ENCODE measurements at regions not wholly inside any gene's neighbourhood (a gene's known extent, or its start where the extent isn't known, plus 50 kb on each side); places are given as distances from the start of the nearest gene placed in this dataset.

- Histone ChIP-seq H3K9me3 (no peaks in the 10 kb centered on the region), H3K36me3 (no peaks in the 10 kb centered on the region), H3K4me1 (no peaks in the 10 kb centered on the region), H3K4me3 (no peak overlapping the region), H3K27ac (no peak overlapping the region), H3K27me3 (no peaks in the 10 kb centered on the region)
- TF ChIP-seq EP300 (IDR thresholded peaks at IDR 0.05): no peak
- no peak for TF ChIP-seq POLR2A (IDR thresholded peaks at IDR 0.05)
- TF ChIP-seq CTCF (IDR thresholded peaks at IDR 0.05): no peak
- DNase-seq (ENCODE audit: low spot score in 2 of 2): no peak
Observed at GRCh38 chr4:156195914-156196313, 242.2 kb upstream of the CTSO start.

- no peaks in the 10 kb centered on the region for H3K9me3 ChIP-seq
- TF ChIP-seq EP300 (IDR thresholded peaks at IDR 0.05) (no peak), POLR2A (IDR thresholded peaks at IDR 0.05) (no peak), CTCF (IDR thresholded peaks at IDR 0.05) (no peak)
- H3K4me3 ChIP-seq: no peak overlapping the region
- no peak for DNase-seq (ENCODE audit: low spot score in 2 of 2)
- H3K4me1 ChIP-seq: no peaks in the 10 kb centered on the region
- H3K36me3 ChIP-seq: no peaks in the 10 kb centered on the region
- 96 to 98% methylated on average over 7 of the region's 7 CpGs for WGBS, 2 donors
- no peak overlapping the region for H3K27ac ChIP-seq
- H3K27me3 ChIP-seq: no peaks in the 10 kb centered on the region
Observed at GRCh38 chr4:156194896-156195295, 241.2 kb upstream of the CTSO start.

- no peaks in the 10 kb centered on the region for H3K9me3 ChIP-seq
- H3K27me3 ChIP-seq: no peaks in the 10 kb centered on the region
- 30 to 55% methylated on average over 3 of the region's 3 CpGs for WGBS, 2 donors
- no peak for DNase-seq (ENCODE audit: low spot score in 2 of 2)
- no peak overlapping the region for H3K4me3 ChIP-seq
- no peak for TF ChIP-seq EP300 (IDR thresholded peaks at IDR 0.05)
- H3K27ac ChIP-seq: no peak overlapping the region
- no peaks in the 10 kb centered on the region for H3K36me3 ChIP-seq
- H3K4me1 ChIP-seq: no peaks in the 10 kb centered on the region
Observed at GRCh38 chr4:156193800-156194199, 240.1 kb upstream of the CTSO start.

GRCh38 chr4:156193106-156193505, 239.4 kb upstream of the CTSO start:
- TF ChIP-seq POLR2A (IDR thresholded peaks at IDR 0.05): no peak
- no peak for TF ChIP-seq CTCF (IDR thresholded peaks at IDR 0.05)
- Histone ChIP-seq H3K27me3 (no peaks in the 10 kb centered on the region), H3K27ac (no peak overlapping the region)

GRCh38 chr4:156192033-156192432, 238.4 kb upstream of the CTSO start:
- Histone ChIP-seq H3K4me3 (no peak overlapping the region), H3K4me1 (no peaks in the 10 kb centered on the region), H3K27me3 (no peaks in the 10 kb centered on the region), H3K9me3 (no peaks in the 10 kb centered on the region), H3K27ac (no peak overlapping the region), H3K36me3 (no peaks in the 10 kb centered on the region)
- DNase-seq (ENCODE audit: low spot score in 2 of 2): no peak
- TF ChIP-seq POLR2A (IDR thresholded peaks at IDR 0.05) (no peak), EP300 (IDR thresholded peaks at IDR 0.05) (no peak), CTCF (IDR thresholded peaks at IDR 0.05) (no peak)

More at GRCh38 chr4:156193106-156193505, 239.4 kb upstream of the CTSO start:
- WGBS, 2 donors: 40 to 53% methylated on average over 2 of the region's 2 CpGs
- Histone ChIP-seq H3K9me3 (no peaks in the 10 kb centered on the region), H3K4me3 (no peak overlapping the region), H3K36me3 (no peaks in the 10 kb centered on the region), H3K4me1 (no peaks in the 10 kb centered on the region)
- no peak for DNase-seq (ENCODE audit: low spot score in 2 of 2)

GRCh38 chr4:156191044-156191781, 237.5 kb upstream of the CTSO start:
- H3K36me3 ChIP-seq: no peaks in the 10 kb centered on the region
- 85 to 90% methylated on average over 2 of the region's 2 CpGs for WGBS, 2 donors
- H3K4me1 ChIP-seq: no peaks in the 10 kb centered on the region
- no peaks in the 10 kb centered on the region for H3K9me3 ChIP-seq
- H3K4me3 ChIP-seq: no peak overlapping the region
- DNase-seq (ENCODE audit: low spot score in 2 of 2): no peak
- H3K27me3 ChIP-seq: no peaks in the 10 kb centered on the region
- no peak overlapping the region for H3K27ac ChIP-seq
- no peak for TF ChIP-seq CTCF (IDR thresholded peaks at IDR 0.05)
- no peak for TF ChIP-seq EP300 (IDR thresholded peaks at IDR 0.05)
- no peak for TF ChIP-seq POLR2A (IDR thresholded peaks at IDR 0.05)
